RKO (cell line): ENCODE measurements at regions not wholly inside any gene's neighbourhood (a gene's known extent, or its start where the extent isn't known, plus 50 kb on each side); places are given as distances from the start of the nearest gene placed in this dataset.

ENCODE experiments used
- DNase-seq: peaks from one replicate; pipeline ENCODE4 v3.0.0-alpha.2; 2016; ENCODE audit warnings: low spot score

GRCh38 chr3:83514130-83514914 is 1444.5 kb upstream of the CADM2 start:
- DNase-seq: peak; percentile 11

- DNase-seq: no peak
Observed at GRCh38 chr3:83515123-83515522, 1443.7 kb upstream of the CADM2 start.

DNA sequence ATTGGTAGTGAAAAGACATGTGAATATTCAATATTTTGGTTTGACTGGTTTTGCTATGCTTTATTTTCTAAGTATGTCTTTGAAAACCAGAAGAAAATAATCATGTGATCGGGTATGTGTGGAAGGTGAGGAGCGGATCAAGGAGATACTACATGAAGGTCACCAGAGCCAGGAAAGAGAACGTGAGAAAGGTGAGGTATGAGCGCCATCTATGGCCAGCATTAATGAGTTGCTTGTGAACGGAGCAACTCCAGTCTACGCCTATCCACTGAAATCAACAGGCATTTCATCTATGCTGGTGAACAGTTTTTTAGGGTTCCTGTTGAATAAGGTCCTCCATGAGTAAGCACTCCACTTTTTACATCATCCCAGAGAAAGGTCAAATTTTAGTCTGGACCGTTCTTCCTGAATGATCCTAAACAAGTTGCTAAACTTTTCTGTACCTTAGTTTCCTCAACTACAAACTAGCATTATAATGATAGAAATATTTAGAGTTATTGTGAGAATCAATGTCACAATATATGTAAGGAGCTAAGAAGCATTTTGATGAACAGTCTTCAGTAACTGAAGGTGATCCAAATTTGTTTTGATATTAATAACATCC is 1435.2 kb upstream of the CADM2 start:
- peak; percentile 87 for DNase-seq

DNA sequence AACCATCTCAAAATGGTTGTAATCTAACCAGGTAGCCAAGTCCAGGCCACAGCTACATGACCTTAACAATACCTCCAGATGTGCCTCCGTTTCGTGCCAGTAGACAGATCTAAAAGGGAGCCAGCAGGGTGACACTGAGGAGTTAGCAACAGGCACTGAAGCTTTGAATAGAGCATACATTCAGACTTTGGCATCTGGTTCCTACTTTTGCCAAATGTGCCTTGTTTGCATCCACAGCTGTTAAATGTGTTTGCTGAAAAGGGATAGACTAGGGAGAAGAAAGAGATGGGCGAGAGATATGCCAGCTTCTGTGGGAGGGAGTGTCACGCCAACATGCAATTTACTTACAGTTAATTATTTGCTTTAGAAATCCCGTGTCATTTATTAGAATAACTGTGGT is 1433.9 kb upstream of the CADM2 start:
- no peak for DNase-seq

DNA sequence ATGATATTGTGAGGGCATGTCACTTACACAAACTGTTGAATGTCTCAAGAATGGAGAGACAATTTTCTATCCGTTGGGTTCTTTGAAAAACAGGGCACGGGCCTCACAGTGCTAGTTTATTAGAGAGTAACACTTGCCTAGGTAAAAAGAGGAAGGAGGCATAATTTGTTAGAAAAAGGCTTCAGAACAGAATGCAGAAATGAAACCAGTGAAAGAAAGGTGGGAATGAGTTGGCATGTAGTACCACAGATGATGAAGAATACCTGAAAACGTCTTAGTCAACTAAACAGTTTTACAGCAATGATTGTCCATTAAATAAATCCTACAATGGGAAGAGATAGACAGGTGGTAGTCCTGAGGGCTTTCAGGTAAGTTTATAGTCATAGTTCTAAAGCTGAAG is 1399.7 kb upstream of the CADM2 start:
- no peak for DNase-seq

- DNase-seq: no peak
Observed at GRCh38 chr3:83567935-83568334, 1390.9 kb upstream of the CADM2 start.

- no peak for DNase-seq
Observed at GRCh38 chr3:83581546-83581945, 1377.2 kb upstream of the CADM2 start.

DNA sequence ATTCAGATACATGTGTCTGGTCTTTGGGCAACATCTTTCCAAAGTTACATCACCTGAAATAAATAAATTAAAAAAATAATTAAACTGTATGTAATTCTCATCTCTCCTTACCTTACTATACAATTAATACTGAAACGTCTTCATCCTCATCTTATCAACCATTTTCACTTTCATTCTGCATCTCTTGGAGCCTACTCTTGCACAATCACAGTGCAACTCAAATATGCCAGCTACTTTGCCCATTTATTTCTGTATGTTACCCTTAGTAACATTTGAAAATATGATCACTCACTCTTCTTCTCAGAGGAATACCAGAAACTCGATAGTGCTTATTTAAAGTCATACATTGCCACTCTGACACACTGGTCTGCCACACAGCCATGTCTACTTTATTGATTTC is 1357.1 kb upstream of the CADM2 start:
- DNase-seq: no peak

GRCh38 chr3:83622526-83622925 is 1336.3 kb upstream of the CADM2 start:
- no peak for DNase-seq

DNA sequence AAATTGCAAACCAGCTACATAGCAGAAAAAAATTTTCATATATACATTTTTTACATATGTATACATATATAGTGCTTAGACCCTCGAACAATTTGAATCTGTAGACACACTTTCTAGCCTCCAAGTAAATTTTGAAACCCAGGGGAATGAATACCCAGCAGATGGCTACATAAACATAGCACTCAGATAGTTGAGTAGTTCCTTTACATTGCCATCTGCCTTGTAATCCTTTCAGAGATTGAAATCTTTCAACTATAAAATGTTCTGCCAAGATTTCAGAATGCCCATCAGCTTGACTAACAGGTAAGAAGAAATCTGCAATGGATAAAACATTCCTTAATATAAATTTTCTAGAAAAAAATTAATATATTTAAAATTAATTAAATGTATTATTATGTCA is 1333.5 kb upstream of the CADM2 start:
- DNase-seq: no peak

DNA sequence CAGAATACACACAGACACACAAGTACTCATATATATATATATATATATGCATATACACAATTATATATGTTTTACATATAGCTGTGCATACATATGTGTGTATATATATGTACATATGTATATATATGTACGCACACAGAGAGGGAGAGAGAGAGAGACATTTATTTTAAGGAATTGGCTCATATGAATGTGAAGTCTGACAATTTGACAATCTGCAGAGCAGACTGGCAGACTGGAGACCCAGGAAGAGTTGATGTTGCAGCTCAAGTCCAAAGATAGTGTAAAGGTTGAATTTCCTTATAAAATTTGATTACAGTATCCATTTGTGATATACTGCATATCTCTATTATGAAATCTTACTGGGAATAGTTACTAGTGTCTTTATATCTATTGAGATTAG is 1330.3 kb upstream of the CADM2 start:
- DNase-seq: no peak

DNA sequence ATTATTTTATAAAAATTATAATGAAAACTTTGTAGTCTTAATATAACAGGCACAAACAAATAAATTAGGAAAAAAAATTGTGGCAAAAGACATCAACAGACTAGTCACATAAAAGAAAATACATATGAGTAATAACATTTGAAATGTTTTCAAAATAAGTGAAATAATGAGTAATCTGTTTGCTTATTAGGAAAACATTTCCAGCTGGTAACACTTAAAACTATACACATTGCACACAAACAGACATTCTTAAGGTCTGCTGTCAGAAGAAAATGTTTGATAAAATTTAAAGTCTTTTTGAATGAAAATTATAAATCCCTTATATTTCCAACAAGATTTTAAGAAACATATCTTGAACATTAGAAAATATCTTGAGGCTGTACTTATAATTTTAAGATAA is 1326.3 kb upstream of the CADM2 start:
- no peak for DNase-seq

DNA sequence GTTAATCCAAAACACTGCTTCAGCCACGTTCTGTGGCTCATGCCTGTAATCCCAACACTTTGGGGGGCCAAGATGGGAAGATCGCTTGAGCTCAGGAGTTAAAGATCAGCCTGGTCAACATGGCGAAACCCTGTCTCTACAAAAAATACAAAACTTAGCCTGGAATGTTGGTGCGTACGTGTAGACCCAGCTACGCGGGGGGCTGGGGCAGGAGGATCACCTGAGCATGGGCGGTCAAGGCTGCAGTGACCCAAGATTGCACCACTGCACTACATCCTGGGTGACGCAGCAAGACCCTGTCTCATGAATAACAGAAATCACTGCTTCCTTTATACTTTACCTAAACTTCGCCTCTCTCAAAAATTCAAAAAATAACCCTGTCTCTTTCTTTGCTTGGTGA is 1325.0 kb upstream of the CADM2 start:
- DNase-seq: no peak

GRCh38 chr3:83649692-83650091 is 1309.1 kb upstream of the CADM2 start:
- DNase-seq: no peak

DNA sequence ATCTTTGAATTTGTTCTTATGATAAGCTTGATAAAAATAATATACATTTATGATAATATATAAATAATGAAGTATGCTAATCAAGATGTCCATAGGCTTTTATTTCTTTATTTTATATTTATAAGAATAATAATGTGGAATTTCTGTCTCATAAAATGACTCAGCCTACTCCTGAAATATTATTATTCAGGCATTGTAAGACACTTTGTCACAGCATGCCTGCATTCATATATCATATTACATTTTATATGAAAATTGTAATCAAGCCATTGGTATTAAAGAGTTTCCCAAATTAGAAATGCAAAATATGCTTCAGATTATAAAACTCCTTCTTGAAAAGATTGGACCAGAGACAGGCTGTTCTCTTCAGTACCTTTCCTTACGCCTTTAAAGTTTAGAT is 1303.7 kb upstream of the CADM2 start:
- no peak for DNase-seq

GRCh38 chr3:83662381-83662960 is 1296.3 kb upstream of the CADM2 start:
- no peak for DNase-seq

DNA sequence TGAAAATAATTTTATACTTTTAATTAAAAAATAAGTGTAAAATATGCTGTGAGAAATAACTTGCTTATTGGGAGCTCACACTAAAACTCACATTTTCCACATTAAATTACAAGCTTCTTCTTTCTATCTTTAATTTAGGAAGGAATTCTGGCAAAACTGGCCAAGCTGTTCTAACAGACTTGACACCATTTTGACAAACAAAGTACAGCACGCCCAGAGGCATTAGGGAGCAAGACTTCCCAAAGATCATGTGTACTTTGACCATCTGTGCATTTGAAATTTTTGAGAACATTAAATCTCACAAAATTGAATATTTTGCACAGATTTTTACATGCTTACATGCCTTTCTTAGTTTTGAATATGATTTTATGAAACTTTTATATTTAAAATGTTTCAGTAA is 1288.4 kb upstream of the CADM2 start:
- DNase-seq: no peak

GRCh38 chr3:83683937-83684598 is 1274.7 kb upstream of the CADM2 start:
- no peak for DNase-seq

DNA sequence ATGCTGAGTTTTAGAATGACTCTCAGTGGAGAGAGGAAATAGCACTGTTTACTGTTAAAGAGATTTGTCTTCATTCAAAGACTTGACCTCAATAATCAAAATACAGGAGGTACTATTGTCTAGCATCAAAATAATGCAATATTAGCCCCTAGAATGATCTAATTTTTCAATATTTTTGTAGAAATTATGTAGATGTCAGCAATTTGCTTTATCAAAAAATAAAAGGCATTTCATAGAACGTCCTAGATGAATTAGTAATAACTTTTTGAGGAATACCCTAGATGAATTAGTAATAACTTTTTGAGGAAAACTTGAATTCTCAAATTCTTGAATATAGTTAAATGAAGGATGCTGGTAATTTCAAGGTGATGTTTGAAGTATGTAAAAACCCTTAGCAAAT is 1252.1 kb upstream of the CADM2 start:
- DNase-seq: no peak

DNA sequence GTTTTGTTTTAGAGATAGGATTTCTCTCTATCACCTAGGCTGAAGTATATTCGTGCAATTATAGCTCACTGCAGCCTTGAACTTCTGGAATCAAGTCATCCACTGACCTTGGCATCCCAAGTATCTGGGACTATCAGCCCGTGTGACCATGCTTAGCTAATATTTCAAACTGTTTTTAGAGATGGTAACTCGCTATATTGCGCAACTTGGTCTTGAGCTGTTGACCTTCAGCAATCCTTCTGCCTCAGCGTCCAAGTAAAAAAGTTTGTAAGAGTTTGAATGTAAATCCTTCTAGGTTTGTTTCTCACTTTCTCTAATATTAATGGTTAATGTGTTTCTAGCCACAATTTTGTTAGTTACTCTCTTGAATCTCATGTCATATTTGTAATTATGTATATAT is 1243.5 kb upstream of the CADM2 start:
- DNase-seq: no peak

GRCh38 chr3:83729576-83729975 is 1229.2 kb upstream of the CADM2 start:
- no peak for DNase-seq

- DNase-seq: no peak
Observed at GRCh38 chr3:83734656-83735055, 1224.1 kb upstream of the CADM2 start.

GRCh38 chr3:83738202-83738601 is 1220.6 kb upstream of the CADM2 start:
- no peak for DNase-seq
